ENCODE measurements at regions not wholly inside any gene's neighbourhood (a gene's known extent, or its start where the extent isn't known, plus 50 kb on each side); places are given as distances from the start of the nearest gene placed in this dataset.

- TF ChIP-seq CHD7 (IDR thresholded peaks at IDR 0.05; ENCODE audit: insufficient replicate concordance, low read length) (no peak), HDAC6 (IDR thresholded peaks at IDR 0.05; ENCODE audit: low read depth, low read length) (no peak), RFX5 (IDR thresholded peaks at IDR 0.05; ENCODE audit: borderline replicate concordance, low read depth, low read length) (no peak), EGR1 (IDR thresholded peaks at IDR 0.05; ENCODE audit: borderline replicate concordance, low read depth, low read length) (no peak), ATF3 (IDR thresholded peaks at IDR 0.05; ENCODE audit: insufficient read depth, low read depth, low read length) (no peak), EZH2 (IDR thresholded peaks at IDR 0.05; ENCODE audit: low read depth, low read length, severe bottlenecking) (no peak), POLR2AphosphoS5 (IDR thresholded peaks at IDR 0.05; ENCODE audit: low read depth, low read length) (no peak), SAP30 (IDR thresholded peaks at IDR 0.05; ENCODE audit: insufficient read depth, insufficient replicate concordance, low read length) (no peak)
These were observed 88.2 kb upstream of the GLI2 start (continued) for GRCh38 chr2:120647487-120647886.
